ENCODE measurements at regions not wholly inside any gene's neighbourhood (a gene's known extent, or its start where the extent isn't known, plus 50 kb on each side); places are given as distances from the start of the nearest gene placed in this dataset.
A peak's percentile ranks its signal among the peaks of the same experiment; 100 is the strongest.

DNA sequence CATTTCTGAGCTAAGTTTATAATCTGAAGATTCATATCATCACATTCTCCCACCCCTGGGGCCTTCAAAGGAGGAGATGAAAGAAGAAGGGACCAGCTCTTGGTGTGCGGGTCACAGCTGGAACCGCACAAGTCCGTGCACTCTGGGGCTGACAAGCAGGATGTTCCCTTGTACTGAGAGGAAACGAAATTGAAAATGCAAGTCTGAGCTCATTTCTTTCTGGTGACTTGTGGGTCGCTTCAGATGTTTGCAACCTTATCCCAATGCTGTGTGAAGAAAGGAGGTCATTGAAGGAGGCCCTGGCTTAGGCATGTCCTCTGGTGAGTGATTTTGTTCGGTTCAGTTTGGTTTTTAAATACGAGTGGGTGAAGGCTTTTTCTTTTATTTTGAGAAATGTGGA lies 59.6 kb downstream of the C9orf152 start (continued):
- no peak for TF ChIP-seq NRF1 (conservative IDR thresholded peaks at IDR 0.05; ENCODE audit: low read depth, low read length)
- TF ChIP-seq NBN (IDR thresholded peaks at IDR 0.05), result peak; percentile 56; the same call in 1 of the 2 replicates
- TF ChIP-seq, protein P1, sequence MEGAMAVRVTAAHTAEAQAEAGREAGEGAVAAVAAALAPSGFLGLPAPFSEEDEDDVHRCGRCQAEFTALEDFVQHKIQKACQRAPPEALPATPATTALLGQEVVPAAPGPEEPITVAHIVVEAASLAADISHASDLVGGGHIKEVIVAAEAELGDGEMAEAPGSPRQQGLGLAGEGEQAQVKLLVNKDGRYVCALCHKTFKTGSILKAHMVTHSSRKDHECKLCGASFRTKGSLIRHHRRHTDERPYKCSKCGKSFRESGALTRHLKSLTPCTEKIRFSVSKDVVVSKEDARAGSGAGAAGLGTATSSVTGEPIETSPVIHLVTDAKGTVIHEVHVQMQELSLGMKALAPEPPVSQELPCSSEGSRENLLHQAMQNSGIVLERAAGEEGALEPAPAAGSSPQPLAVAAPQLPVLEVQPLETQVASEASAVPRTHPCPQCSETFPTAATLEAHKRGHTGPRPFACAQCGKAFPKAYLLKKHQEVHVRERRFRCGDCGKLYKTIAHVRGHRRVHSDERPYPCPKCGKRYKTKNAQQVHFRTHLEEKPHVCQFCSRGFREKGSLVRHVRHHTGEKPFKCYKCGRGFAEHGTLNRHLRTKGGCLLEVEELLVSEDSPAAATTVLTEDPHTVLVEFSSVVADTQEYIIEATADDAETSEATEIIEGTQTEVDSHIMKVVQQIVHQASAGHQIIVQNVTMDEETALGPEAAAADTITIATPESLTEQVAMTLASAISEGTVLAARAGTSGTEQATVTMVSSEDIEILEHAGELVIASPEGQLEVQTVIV (IDR thresholded peaks at IDR 0.05; ENCODE audit: borderline replicate concordance, partially characterized antibody), result no peak
- TF ChIP-seq ZNF207 (IDR thresholded peaks at IDR 0.05; ENCODE audit: borderline replicate concordance), result no peak
- TF ChIP-seq TBL1XR1 (IDR thresholded peaks at IDR 0.05; ENCODE audit: low read depth, low read length), result peak; percentile 41; the same call in 1 of the 2 replicates
- no peak for TF ChIP-seq FOS (IDR thresholded peaks at IDR 0.05; ENCODE audit: borderline replicate concordance, extremely low read depth, insufficient read length)
- TF ChIP-seq WRNIP1 (IDR thresholded peaks at IDR 0.05; ENCODE audit: borderline replicate concordance, low read depth, low read length), result 0 out of 2 replicates have a peak, but pooled peaks have one; percentile 87
- TF ChIP-seq, protein P2, sequence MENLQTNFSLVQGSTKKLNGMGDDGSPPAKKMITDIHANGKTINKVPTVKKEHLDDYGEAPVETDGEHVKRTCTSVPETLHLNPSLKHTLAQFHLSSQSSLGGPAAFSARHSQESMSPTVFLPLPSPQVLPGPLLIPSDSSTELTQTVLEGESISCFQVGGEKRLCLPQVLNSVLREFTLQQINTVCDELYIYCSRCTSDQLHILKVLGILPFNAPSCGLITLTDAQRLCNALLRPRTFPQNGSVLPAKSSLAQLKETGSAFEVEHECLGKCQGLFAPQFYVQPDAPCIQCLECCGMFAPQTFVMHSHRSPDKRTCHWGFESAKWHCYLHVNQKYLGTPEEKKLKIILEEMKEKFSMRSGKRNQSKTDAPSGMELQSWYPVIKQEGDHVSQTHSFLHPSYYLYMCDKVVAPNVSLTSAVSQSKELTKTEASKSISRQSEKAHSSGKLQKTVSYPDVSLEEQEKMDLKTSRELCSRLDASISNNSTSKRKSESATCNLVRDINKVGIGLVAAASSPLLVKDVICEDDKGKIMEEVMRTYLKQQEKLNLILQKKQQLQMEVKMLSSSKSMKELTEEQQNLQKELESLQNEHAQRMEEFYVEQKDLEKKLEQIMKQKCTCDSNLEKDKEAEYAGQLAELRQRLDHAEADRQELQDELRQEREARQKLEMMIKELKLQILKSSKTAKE (IDR thresholded peaks at IDR 0.05; ENCODE audit: low read depth, poor library complexity, severe bottlenecking), result peak; percentile 76
- TF ChIP-seq ETV6 (conservative IDR thresholded peaks at IDR 0.05 in 1 of 2, IDR thresholded peaks at IDR 0.05 in 1 of 2; ENCODE audit: borderline replicate concordance in 1 of 2, low read depth in 1 of 2), result peak in 1 of 2 experiments; percentile 94; a peak in 2 of 4 replicates
- TF ChIP-seq STAT1 (conservative IDR thresholded peaks at IDR 0.05), result no peak
- TF ChIP-seq ESRRA (IDR thresholded peaks at IDR 0.05; ENCODE audit: low read length), result 0 out of 2 replicates have a peak, but pooled peaks have one; percentile 40
- no peak for TF ChIP-seq SREBF2 (IDR thresholded peaks at IDR 0.05; ENCODE audit: low read length)
- no peak for TF ChIP-seq HDAC2 (IDR thresholded peaks at IDR 0.05)
- TF ChIP-seq, protein P3, sequence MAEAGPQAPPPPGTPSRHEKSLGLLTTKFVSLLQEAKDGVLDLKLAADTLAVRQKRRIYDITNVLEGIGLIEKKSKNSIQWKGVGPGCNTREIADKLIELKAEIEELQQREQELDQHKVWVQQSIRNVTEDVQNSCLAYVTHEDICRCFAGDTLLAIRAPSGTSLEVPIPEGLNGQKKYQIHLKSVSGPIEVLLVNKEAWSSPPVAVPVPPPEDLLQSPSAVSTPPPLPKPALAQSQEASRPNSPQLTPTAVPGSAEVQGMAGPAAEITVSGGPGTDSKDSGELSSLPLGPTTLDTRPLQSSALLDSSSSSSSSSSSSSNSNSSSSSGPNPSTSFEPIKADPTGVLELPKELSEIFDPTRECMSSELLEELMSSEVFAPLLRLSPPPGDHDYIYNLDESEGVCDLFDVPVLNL (IDR thresholded peaks at IDR 0.05; ENCODE audit: low read depth, low read length), result no peak
- TF ChIP-seq, protein P4, sequence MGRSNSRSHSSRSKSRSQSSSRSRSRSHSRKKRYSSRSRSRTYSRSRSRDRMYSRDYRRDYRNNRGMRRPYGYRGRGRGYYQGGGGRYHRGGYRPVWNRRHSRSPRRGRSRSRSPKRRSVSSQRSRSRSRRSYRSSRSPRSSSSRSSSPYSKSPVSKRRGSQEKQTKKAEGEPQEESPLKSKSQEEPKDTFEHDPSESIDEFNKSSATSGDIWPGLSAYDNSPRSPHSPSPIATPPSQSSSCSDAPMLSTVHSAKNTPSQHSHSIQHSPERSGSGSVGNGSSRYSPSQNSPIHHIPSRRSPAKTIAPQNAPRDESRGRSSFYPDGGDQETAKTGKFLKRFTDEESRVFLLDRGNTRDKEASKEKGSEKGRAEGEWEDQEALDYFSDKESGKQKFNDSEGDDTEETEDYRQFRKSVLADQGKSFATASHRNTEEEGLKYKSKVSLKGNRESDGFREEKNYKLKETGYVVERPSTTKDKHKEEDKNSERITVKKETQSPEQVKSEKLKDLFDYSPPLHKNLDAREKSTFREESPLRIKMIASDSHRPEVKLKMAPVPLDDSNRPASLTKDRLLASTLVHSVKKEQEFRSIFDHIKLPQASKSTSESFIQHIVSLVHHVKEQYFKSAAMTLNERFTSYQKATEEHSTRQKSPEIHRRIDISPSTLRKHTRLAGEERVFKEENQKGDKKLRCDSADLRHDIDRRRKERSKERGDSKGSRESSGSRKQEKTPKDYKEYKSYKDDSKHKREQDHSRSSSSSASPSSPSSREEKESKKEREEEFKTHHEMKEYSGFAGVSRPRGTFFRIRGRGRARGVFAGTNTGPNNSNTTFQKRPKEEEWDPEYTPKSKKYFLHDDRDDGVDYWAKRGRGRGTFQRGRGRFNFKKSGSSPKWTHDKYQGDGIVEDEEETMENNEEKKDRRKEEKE (IDR thresholded peaks at IDR 0.05), result no peak
- no peak for TF ChIP-seq SRF (IDR thresholded peaks at IDR 0.05; ENCODE audit: low read depth in 2 of 2, low read length in 2 of 2)
- peak in 1 of 2 experiments; percentile 29; a peak in 1 of 3 replicates for TF ChIP-seq EGR1 (IDR thresholded peaks at IDR 0.05; ENCODE audit: borderline replicate concordance in 1 of 2, low read depth in 2 of 2, low read length in 2 of 2)
- no peak for TF ChIP-seq SREBF1 (IDR thresholded peaks at IDR 0.05; ENCODE audit: low read length)
- TF ChIP-seq, protein P5, sequence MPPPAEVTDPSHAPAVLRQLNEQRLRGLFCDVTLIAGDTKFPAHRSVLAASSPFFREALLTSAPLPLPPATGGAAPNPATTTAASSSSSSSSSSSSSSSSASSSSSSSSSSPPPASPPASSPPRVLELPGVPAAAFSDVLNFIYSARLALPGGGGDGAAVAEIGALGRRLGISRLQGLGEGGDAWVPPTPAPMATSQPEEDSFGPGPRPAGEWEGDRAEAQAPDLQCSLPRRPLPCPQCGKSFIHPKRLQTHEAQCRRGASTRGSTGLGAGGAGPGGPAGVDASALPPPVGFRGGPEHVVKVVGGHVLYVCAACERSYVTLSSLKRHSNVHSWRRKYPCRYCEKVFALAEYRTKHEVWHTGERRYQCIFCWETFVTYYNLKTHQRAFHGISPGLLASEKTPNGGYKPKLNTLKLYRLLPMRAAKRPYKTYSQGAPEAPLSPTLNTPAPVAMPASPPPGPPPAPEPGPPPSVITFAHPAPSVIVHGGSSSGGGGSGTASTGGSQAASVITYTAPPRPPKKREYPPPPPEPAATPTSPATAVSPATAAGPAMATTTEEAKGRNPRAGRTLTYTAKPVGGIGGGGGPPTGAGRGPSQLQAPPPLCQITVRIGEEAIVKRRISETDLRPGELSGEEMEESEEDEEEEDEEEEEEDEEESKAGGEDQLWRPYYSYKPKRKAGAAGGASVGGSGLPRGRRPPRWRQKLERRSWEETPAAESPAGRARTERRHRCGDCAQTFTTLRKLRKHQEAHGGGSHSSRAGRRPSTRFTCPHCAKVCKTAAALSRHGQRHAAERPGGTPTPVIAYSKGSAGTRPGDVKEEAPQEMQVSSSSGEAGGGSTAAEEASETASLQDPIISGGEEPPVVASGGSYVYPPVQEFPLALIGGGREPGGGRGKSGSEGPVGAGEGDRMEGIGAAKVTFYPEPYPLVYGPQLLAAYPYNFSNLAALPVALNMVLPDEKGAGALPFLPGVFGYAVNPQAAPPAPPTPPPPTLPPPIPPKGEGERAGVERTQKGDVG (CRISPR knock-in tag; IDR thresholded peaks at IDR 0.05), result no peak
